HFFc6 (cell line): ENCODE measurements at regions not wholly inside any gene's neighbourhood (a gene's known extent, or its start where the extent isn't known, plus 50 kb on each side); places are given as distances from the start of the nearest gene placed in this dataset.
"Not testable (repeated sequence)": the region's sequence is repeated elsewhere in the genome, so short reads cannot be mapped to it uniquely, and the experiment has no call there.

Experiments used
- DNase-seq: peaks from one replicate; pipeline ENCODE4 v3.0.0-alpha.2; 2018
- H3K27ac Mint-ChIP-seq: 2 replicates; pipeline ENCODE4 v1.8.0; 2020; ENCODE audit warnings: mild to moderate bottlenecking, mixed read lengths
- H3K27me3 Mint-ChIP-seq: 2 replicates; pipeline ENCODE4 v1.8.0; 2021; ENCODE audit warnings: mild to moderate bottlenecking, moderate library complexity, mixed read lengths; ENCODE audit not compliant: insufficient read depth
- H3K36me3 Mint-ChIP-seq: 2 replicates; pipeline ENCODE4 v1.8.0; 2021; ENCODE audit warnings: low read depth, mixed read lengths
- H3K4me1 Mint-ChIP-seq: 2 replicates; pipeline ENCODE4 v1.8.0; 2020; ENCODE audit warnings: low read depth, mixed read lengths
- H3K4me3 Mint-ChIP-seq: 2 replicates; pipeline ENCODE4 v1.8.0; 2020; ENCODE audit warnings: mild to moderate bottlenecking, moderate library complexity, mixed read lengths
- H3K9me3 Mint-ChIP-seq: 2 replicates; pipeline ENCODE4 v1.8.0; 2020; ENCODE audit warnings: mild to moderate bottlenecking, mixed read lengths
- CTCF ChIP-seq: fragments of 200-600 bp; sonication (generic); IDR thresholded peaks from 2 replicates; pipeline ENCODE4 v1.5.0; 2021; ENCODE audit warnings: antibody characterized with exemption, mild to moderate bottlenecking

- Mint-ChIP-seq H3K4me1 (no peaks in the 10 kb centered on the region), H3K27me3 (no peaks in the 10 kb centered on the region), H3K9me3 (peaks cover 9% of the 10 kb centered on the region), H3K4me3 (no peak overlapping the region), H3K36me3 (no peaks in the 10 kb centered on the region), H3K27ac (no peak overlapping the region)
- TF ChIP-seq CTCF, result no peak
- DNase-seq, result no peak
Observed at GRCh38 chr1:104125266-104125665, 375.6 kb downstream of the AMY1C start.

GRCh38 chr1:104125970-104126369 is 376.3 kb downstream of the AMY1C start:
- Mint-ChIP-seq H3K9me3 (peaks cover 9% of the 10 kb centered on the region), H3K4me1 (no peaks in the 10 kb centered on the region), H3K27ac (no peak overlapping the region), H3K36me3 (no peaks in the 10 kb centered on the region), H3K4me3 (no peak overlapping the region), H3K27me3 (no peaks in the 10 kb centered on the region)
- DNase-seq, result no peak
- TF ChIP-seq CTCF, result no peak

GRCh38 chr1:104132382-104132973 is 382.8 kb downstream of the AMY1C start:
- Mint-ChIP-seq H3K9me3 (peaks cover 42% of the 10 kb centered on the region), H3K4me3 (no peak overlapping the region), H3K4me1 (no peaks in the 10 kb centered on the region), H3K36me3 (no peaks in the 10 kb centered on the region), H3K27me3 (no peaks in the 10 kb centered on the region), H3K27ac (no peak overlapping the region)
- TF ChIP-seq CTCF, result peak; percentile 11; the same call in 1 of the 2 replicates
- peak; percentile 1 for DNase-seq

GRCh38 chr1:104135036-104135435 is 385.3 kb downstream of the AMY1C start:
- H3K36me3 Mint-ChIP-seq, H3K4me1 Mint-ChIP-seq, H3K27me3 Mint-ChIP-seq, DNase-seq, H3K27ac Mint-ChIP-seq, H3K4me3 Mint-ChIP-seq: not testable (repeated sequence)
- H3K9me3 Mint-ChIP-seq, result peaks cover 42% of the 10 kb centered on the region

GRCh38 chr1:104136621-104137020 is 386.9 kb downstream of the AMY1C start:
- Mint-ChIP-seq H3K27me3 (no peaks in the 10 kb centered on the region), H3K9me3 (peaks cover 43% of the 10 kb centered on the region), H3K4me1 (no peaks in the 10 kb centered on the region), H3K27ac (no peak overlapping the region), H3K4me3 (no peak overlapping the region), H3K36me3 (no peaks in the 10 kb centered on the region)
- no peak for TF ChIP-seq CTCF
- no peak for DNase-seq

- Mint-ChIP-seq H3K4me3 (no peak overlapping the region), H3K36me3 (no peaks in the 10 kb centered on the region; the same call in 1 of the 2 replicates), H3K4me1 (no peaks in the 10 kb centered on the region), H3K9me3 (peaks cover 41% of the 10 kb centered on the region), H3K27ac (no peak overlapping the region), H3K27me3 (no peaks in the 10 kb centered on the region)
- no peak for DNase-seq
- no peak for TF ChIP-seq CTCF
Observed at GRCh38 chr1:104156738-104157137, 407.0 kb downstream of the AMY1C start.
